Cerebellar nuclear complex (tissue), 1 donor: ENCODE measurements at regions not wholly inside any gene's neighbourhood (a gene's known extent, or its start where the extent isn't known, plus 50 kb on each side); places are given as distances from the start of the nearest gene placed in this dataset.
"Not testable (repeated sequence)": the region's sequence is repeated elsewhere in the genome, so short reads cannot be mapped to it uniquely, and the experiment has no call there.

ENCODE experiments used
- DNase-seq, 2 experiments: peaks; one replicate each; lab custom pipeline; 2025; lab: John Stamatoyannopoulos, UW

DNA sequence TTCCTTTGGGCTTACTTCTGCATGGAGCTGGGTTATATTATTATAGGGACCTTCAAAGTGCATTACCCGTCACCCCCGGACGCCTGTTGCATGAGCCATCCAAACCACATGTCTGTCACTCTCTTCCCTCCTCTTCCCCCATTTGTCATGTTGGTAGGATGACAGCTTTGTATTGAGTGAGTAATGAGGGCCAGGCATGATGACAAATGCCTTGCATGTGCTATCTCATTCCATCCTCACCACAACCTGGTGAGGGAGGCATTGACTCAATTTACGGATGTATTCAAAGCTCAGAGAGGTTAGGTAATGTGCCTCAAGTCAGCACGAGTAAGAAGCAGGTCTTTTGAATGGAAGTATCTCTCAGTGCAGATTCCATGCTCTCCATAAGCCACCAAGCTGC is 510.5 kb upstream of the TNP1 start:
- no peak for DNase-seq

DNA sequence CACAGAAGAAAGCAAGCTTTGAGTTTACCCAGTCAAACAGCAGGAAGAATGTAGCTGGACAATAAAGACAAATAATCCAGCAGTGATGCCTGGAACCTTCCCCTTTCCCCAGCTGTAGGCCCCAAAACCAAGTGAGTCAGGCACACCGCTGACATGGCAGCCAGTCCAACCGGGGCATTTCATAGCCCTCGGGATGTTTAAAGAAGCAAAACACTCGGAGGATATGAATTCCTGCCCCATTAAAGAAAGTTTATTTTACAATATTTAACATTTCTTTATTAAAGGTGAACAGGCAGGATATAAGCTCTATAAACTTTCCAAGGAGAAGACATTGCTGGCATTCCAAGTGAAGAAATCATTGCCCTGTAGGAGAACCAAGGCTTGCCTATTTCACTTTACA is 507.6 kb upstream of the TNP1 start:
- DNase-seq = no peak

GRCh38 chr2:217366966-217367365 is 507.1 kb upstream of the TNP1 start:
- DNase-seq = no peak

DNA sequence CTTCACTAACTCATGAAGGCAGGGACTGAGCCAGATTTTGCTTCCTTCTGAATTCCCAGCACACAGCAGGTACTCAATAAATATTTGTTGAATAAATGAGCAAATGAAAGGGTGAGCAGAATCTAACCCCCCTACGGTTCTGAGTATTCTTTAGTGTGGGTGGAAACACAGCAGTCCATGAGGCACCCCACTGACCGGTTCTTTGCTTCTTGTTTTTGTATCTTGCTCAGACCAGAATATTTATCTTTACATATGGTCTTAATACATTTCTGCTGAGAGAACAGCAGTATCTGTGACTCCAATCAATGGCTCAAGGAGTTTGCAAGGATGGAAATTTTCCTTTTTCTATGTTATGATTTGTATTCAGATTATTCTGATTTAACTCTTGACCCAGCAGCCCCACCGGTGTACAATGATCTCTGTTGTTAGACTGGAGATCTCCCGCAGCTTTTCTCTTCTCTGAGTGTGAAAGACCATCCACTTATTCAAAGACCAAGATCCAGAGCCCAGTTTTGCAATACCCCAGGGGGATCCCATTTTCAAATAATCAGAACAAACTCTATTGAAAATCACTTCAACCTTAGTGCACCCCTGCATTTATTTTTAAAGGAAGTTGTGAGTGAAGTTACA is 506.5 kb upstream of the TNP1 start:
- DNase-seq = no peak

GRCh38 chr2:217365656-217366055 is 505.8 kb upstream of the TNP1 start:
- DNase-seq = no peak

DNA sequence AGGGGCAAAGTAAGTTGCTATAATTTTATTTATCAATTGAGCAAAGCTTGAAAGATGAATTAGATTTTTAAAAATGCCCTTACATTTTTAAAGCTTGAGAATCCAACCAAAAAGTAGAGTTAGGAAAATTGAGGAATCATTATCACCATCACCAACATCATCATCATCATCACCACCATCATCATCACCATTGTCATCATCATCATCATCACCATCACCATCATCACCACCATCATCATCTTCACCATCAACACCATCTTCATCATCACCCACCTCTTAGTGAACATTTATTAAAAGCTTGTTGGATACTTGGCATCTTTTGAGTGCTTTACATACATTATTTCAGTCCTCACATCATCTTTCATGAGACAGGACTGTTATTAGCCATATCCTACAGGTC is 504.4 kb upstream of the TNP1 start:
- DNase-seq = no peak

DNA sequence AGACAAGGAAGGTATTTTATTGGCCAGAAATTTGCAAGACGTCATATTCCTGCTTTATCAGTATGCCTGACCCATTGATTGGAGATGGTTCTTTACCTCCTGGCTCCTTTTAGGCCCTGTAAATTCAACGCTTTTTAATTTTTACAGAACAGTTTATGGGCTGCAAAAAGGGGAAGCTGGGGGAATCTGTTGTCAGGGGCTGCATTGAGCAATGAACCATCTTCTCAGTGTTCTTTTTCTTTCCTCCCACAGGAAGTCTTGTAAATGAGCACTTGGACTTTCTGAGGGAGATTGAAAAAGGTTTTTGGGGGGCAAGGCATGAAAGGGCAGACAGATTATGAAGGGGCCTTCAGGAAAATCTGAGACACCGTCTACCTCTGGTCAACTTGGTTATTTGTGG is 503.6 kb upstream of the TNP1 start:
- DNase-seq = no peak

- DNase-seq = no peak
These were observed 502.8 kb upstream of the TNP1 start for GRCh38 chr2:217362710-217363109.

- DNase-seq = no peak
These were observed 502.4 kb upstream of the TNP1 start for GRCh38 chr2:217362286-217362685.

DNA sequence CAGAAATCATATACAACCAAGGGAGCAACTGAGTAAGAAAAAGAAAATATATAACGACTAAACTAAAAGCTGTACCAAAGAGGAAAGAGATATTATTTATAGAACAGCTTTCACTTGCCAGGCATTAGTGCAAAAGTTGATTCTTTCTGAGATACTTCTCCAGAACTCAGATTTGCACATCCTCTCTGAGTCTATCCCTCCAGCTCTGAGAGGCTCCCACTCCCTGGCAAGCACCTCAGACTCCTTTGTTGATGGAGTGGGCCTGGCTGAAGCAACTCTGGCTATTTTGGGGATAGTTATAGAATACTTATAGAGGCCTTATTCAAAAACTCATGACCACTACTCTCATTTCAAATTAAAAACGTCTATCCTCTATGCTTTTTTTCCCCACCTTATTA is 501.6 kb upstream of the TNP1 start:
- DNase-seq = no peak

GRCh38 chr2:217360781-217361482 is 501.1 kb upstream of the TNP1 start:
- no peak for DNase-seq

DNA sequence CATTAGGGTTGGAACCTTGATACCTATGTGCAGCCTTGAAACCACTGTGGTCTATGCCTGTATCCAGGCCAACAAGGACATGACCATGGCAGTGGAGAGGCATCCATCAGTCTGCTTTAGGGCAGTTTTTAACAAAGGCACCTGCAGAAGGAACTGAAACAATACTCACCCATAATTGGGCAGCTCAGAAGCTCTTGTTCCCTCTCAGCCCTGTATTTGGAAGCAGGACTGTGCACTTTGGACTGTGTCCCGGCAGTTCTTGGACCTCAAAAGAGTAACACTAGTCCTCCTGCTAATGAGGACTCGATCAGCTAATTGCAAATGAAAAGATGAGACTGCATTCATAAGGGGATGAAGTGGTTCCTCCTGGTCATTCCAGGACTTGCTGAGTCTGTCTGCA is 500.2 kb upstream of the TNP1 start:
- DNase-seq = no peak

GRCh38 chr2:217357886-217358620 is 498.2 kb upstream of the TNP1 start:
- no peak for DNase-seq

DNA sequence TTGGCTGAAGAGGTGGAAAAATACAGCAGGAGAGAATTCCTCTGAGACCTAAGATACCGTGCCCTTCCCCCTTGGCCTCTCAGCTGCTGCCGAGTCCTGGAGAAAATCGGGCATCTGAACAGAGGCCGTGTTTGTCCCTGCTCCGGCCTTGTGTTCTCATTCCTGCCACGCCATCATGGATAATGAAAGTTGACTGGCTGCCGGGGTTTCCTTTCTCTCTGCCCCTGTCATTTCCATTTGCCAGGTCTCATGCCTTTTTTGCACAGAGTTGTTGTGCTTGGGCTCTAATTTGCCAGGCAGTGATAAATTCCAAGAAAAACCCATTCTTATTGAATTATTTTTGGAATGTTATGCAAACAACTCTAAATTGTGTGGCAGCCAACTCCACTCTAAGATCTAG is 496.9 kb upstream of the TNP1 start:
- no peak for DNase-seq

DNA sequence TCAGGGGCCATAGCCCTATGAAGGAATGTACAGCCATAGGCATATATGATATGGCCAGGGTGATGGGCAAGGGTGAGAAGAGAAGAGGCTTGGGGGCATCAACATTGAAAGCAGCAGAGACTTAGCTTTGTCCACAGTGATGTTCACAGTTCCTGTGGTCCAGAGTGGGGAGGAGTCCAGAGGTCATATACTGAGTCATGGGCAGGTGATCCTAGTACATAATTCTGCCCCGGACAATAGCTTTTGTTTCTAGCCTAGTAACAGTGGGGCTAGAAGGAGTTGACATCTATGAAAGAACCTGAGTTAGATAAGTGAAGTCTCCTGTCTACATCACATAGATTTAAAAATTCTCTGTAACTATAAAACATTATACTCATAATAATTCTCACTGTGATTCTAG is 496.3 kb upstream of the TNP1 start:
- DNase-seq = no peak

DNA sequence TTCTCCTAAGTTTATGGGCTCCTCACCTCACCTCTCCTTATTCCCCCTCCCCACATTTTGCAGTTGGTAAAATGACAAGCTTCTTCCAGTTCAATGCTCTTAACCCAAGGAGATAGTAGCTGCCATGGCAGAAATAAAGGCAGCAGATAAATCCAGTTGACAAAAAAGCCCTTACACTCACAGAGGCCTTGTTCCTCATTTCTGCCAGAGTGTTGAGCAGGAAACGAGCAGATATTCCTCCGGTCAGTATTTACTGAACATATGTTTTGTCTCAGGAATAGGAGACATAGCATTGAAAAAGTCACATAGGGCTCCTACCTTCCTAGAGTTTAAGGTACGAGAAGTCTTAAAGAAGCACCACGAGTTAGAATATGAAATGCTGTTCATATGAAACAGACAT is 493.7 kb upstream of the TNP1 start:
- DNase-seq = no peak

GRCh38 chr2:217351378-217351777 is 491.5 kb upstream of the TNP1 start:
- no peak for DNase-seq

DNA sequence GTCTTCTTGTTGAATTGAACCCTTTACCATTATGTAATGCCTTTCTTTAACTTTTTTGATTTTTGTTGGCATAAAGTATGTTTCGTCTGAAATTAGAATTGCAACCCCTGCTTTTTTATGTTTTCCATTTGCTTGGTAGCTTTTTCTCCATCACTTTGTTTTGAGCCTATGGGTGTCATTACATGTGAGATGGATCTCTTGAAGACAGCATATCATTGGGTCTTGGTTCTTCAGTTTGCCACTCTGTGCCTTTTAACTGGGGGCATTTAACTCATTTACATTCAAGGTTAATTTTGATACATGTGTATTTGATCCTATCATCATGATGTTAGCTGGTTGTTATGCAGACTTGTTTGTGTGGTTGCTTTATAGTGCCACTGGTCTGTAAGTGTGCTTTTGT is 489.4 kb upstream of the TNP1 start:
- DNase-seq = no peak

- DNase-seq = not testable (repeated sequence)
These were observed 487.8 kb upstream of the TNP1 start for GRCh38 chr2:217347630-217348029.

DNA sequence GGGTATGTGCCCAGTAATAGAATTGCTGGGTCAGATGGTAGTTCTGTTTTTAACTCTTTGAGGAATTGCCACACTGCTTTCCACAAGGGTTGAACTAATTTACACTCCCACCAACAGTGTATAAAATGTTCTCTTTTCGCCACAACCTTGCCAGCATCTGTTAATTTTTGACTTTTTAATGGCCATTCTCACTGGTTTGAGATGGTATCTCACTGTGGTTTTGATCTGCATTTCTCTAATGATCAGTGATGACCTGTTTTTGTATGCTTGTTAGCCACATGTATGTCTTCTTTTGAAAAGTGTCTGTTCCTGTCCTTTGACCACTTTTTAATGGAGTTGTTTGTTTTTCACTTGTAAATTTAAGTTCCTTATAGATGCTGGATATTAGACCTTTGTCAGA is 486.2 kb upstream of the TNP1 start:
- DNase-seq = not testable (repeated sequence)

GRCh38 chr2:217340899-217341298 is 481.0 kb upstream of the TNP1 start:
- no peak for DNase-seq

DNA sequence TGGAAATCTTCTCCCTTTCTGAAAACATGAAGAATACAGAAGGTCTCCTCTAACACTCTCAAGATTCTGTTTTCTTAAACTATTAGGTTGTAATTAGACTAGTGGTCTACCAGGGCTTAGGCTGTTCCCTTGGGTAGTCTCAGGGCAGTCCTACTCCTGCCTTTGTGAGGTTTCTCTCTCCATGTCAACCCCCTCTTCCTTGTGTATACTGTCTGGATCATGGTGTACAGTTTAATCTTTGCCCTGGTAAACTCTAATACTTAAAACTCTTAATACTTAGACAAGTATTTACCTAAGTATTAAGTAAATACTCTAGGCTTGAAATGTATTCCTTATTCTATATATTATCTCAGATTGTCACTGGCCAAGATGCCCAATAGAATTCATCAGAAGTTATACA is 480.3 kb upstream of the TNP1 start:
- DNase-seq = no peak

DNA sequence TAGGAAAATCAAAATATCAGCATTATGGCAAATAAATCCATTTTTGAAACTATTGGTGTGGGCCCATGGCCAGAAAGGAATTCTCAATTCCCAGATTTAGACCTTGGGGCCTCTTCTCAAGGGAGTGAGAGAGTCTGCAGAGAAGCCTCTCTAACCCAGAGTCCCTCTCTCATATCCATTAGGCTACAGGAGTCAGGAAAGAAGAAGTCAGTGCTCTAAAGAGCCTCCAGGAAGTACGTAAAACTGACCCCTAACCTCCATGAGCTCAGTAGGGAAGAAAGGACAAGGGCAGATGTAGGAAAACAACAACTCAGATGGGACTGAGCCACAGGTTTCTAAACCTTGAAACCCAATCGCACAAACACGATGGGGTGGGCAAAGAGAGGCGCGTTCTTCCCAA is 479.9 kb upstream of the TNP1 start:
- no peak for DNase-seq
